OCI-M2 (cell line): ENCODE measurements at regions not wholly inside any gene's neighbourhood (a gene's known extent, or its start where the extent isn't known, plus 50 kb on each side); places are given as distances from the start of the nearest gene placed in this dataset.

ENCODE experiments used
- DNase-seq: peaks from one replicate; lab custom pipeline; 2025; ENCODE audit not compliant: unreplicated experiment; lab: John Stamatoyannopoulos, UW

- DNase-seq = no peak
These were observed 262.6 kb upstream of the MAP3K1 start for GRCh38 chr5:56552612-56553268.

- DNase-seq = no peak
These were observed 265.1 kb upstream of the MAP3K1 start for GRCh38 chr5:56550227-56550626.

DNA sequence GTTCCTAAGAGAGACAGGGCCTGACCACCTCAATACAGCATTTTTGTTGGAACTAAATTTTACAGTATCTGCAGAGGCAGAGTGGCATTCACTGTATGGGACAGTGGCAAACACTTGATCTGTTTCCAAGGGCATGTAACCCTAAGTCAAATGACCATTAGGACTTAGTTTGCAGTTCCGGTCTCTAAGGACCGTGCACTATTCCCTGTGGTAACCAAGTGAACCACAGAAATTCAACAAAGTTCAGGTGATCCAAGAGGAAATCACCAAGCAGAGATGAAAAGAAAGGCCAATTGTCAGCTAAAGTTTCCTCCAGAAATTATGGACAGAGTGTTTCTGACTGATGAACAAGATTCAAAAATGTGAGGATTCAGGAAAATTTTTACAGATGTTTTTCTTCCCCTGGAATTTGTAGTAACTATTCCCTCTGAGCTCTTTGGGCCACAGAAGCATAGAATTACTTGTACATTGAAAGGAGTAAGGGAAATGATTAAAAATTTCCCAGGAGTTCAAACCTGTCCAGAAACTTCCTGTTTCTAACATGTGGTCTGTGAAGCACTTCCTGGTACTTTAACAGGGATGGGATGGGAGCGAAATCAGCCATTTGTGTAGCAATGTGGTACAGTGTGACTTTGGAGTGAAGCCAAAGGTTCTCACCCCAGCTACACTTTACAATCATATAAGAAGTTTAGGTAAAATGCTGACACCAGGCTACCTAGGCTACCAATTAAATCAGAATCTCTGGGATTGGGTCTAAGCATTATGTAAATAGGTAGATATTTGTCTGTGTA is 266.1 kb upstream of the MAP3K1 start:
- no peak for DNase-seq

DNA sequence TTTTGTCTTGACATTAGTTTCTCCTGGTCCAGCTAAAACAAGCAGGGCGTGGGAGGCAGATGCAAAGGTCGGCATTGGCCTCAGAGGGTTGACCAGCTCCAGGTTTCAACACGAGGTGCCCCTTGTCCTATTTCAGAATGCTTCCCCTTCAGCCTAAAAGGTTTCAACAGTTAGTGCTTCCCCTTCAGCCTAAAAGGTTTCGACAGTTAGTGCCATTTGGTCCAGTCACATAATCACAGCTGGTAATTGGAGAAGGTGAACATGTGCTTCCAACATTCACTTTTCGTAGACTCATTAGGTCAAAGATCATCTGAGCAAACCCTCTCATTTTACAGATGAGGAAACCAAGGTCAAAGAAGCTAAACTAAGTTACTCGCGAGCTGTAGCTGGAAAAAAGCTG is 270.3 kb upstream of the MAP3K1 start:
- DNase-seq = no peak

GRCh38 chr5:56543441-56544388 is 271.6 kb upstream of the MAP3K1 start:
- no peak for DNase-seq

DNA sequence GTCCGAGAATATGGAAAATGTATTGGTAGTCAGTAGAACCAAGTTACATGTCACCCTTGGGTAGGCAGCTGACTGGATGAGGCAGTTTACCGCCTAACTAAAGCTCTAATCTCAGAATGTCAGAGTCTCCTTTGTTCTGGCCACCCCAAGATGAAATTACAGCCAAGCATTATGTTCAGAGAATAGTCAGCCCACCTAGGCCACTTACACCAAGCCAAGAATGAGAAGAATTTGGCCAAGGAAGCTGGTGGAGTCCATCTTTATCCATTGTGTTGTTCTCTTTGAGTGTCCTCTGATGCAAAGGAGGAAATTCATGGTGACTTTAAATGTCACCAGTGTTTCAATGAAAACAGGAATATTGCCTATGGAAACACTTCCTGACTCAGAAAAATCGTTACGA is 275.1 kb upstream of the MAP3K1 start:
- DNase-seq = no peak

GRCh38 chr5:56538580-56538979 is 276.8 kb upstream of the MAP3K1 start:
- no peak for DNase-seq

DNA sequence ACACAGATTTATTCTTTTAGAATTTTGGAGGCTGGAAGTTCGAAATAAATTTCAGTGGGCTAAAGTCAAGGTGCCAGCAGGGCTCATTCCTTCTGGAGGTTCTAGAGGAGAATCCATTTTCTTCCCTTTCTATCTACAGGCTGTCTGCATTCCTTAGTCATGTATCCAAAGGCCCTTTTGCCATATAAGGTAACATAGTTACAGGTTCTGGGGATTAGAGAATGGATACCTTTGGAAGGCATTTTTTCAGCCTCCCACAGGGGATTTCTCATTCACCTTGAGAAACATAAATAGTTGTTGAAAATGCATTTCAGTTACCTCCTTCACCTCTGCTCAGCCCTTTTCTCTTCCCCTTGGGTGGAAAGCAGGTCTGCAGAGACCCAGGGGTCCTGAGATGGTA is 280.0 kb upstream of the MAP3K1 start:
- no peak for DNase-seq

- DNase-seq = no peak
These were observed 281.1 kb upstream of the MAP3K1 start for GRCh38 chr5:56534102-56534829.

DNA sequence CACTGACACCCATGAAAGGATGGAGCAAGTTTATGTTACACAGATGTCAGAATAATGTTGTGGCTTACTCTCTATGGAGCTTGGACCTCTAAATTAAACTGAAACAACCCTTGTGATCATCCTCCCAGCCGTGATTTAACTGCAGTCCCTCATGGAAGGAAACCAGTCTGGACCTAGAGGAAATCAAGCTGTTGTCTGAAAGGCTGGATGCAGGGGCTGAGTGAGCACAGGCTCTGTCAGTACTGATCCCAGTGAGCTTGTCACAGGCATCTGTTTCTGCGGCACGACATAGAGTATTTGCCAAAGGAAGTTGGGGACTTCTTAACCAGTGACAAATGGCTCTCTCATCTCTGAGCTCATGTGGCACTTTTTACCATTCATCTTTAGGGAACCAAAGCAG is 282.9 kb upstream of the MAP3K1 start:
- no peak for DNase-seq

GRCh38 chr5:56530626-56531138 is 284.7 kb upstream of the MAP3K1 start:
- DNase-seq = no peak

DNA sequence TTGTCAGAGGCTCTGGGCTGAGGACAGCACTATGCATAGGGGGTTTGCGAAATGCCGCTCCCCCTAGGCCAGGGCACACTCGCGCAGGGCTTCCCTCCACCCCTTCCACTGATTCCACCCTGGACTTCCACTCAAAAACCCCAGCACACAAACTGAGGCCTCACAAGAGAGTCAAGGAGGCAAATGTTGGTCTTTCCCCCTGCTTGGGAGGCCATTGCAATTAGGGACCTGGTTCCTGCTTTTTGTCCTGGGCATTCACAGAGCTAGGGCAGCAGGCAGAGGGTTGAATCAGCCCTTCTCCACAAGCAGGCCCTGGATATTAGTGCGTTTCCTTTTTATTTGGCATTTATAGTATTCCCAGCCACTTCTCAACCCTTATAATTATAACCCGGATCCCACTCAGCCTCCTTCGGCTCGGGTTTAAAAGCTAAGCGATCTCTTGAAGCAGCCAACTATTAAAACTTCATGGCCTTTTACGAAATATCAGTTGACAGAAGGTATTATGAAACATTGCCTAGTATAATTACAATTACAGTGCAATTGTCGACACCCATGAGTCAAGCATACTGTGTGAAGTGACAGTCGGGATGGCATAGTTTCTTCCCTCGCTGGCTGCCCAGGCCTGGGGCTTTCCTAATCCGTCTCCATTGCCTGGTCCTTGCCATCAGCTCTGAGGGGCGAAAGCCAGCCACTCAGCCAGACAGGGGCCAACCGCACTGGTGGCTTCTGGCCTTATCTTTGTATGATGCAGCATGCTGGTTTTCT is 285.5 kb upstream of the MAP3K1 start:
- no peak for DNase-seq

GRCh38 chr5:56527174-56527573 is 288.2 kb upstream of the MAP3K1 start:
- DNase-seq = no peak

- DNase-seq = no peak
These were observed 290.2 kb upstream of the MAP3K1 start for GRCh38 chr5:56525113-56525512.

GRCh38 chr5:56523790-56524575 is 290.9 kb upstream of the ANKRD55 start:
- DNase-seq = no peak

GRCh38 chr5:56522960-56523359 is 289.8 kb upstream of the ANKRD55 start:
- no peak for DNase-seq

- DNase-seq = no peak
These were observed 289.0 kb upstream of the ANKRD55 start for GRCh38 chr5:56522169-56522568.

- no peak for DNase-seq
These were observed 288.0 kb upstream of the ANKRD55 start for GRCh38 chr5:56520986-56521730.
